GM06990 (cell line): ENCODE measurements at regions not wholly inside any gene's neighbourhood (a gene's known extent, or its start where the extent isn't known, plus 50 kb on each side); places are given as distances from the start of the nearest gene placed in this dataset.

Experiments used
- DNase-seq: peaks from one replicate; pipeline ENCODE4 v3.0.0-alpha.2; 2011; ENCODE audit not compliant: insufficient read length; ENCODE audit errors: extremely low read depth
- H3K27me3 ChIP-seq: replicated peaks from 2 replicates; pipeline ENCODE4 v1.6.0; 2011; ENCODE audit warnings: low read length; ENCODE audit not compliant: control insufficient read depth, insufficient read depth
- H3K36me3 ChIP-seq: 2 replicates; pipeline ENCODE4 v1.5.1; 2011; ENCODE audit warnings: low read length; ENCODE audit not compliant: control insufficient read depth, insufficient read depth
- H3K4me3 ChIP-seq: replicated peaks from 2 replicates; pipeline ENCODE4 v1.5.1; 2011; ENCODE audit warnings: low read depth, mild to moderate bottlenecking, control low read depth, low read length
- TF ChIP-seq, protein P1 (sequence below): IDR thresholded peaks from 2 replicates; pipeline ENCODE4 v1.5.1; 2011; ENCODE audit warnings: low read length, control low read depth, mild to moderate bottlenecking, inconsistent platforms; ENCODE audit not compliant: insufficient read depth, poor library complexity, severe bottlenecking

- H3K4me3 ChIP-seq = no peak overlapping the region
- no peaks in the 10 kb centered on the region for H3K27me3 ChIP-seq
- TF ChIP-seq, protein P1, sequence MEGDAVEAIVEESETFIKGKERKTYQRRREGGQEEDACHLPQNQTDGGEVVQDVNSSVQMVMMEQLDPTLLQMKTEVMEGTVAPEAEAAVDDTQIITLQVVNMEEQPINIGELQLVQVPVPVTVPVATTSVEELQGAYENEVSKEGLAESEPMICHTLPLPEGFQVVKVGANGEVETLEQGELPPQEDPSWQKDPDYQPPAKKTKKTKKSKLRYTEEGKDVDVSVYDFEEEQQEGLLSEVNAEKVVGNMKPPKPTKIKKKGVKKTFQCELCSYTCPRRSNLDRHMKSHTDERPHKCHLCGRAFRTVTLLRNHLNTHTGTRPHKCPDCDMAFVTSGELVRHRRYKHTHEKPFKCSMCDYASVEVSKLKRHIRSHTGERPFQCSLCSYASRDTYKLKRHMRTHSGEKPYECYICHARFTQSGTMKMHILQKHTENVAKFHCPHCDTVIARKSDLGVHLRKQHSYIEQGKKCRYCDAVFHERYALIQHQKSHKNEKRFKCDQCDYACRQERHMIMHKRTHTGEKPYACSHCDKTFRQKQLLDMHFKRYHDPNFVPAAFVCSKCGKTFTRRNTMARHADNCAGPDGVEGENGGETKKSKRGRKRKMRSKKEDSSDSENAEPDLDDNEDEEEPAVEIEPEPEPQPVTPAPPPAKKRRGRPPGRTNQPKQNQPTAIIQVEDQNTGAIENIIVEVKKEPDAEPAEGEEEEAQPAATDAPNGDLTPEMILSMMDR = no peak
- no peaks in the 10 kb centered on the region for H3K36me3 ChIP-seq
- DNase-seq = no peak
Observed at GRCh38 chr2:129678751-129679150, 300.7 kb upstream of the RAB6C start.

- Histone ChIP-seq H3K4me3 (no peak overlapping the region), H3K27me3 (no peaks in the 10 kb centered on the region), H3K36me3 (no peaks in the 10 kb centered on the region)
- DNase-seq = no peak
- TF ChIP-seq, protein P1 = no peak
Observed at GRCh38 chr2:129681788-129682187, 297.7 kb upstream of the RAB6C start.

DNA sequence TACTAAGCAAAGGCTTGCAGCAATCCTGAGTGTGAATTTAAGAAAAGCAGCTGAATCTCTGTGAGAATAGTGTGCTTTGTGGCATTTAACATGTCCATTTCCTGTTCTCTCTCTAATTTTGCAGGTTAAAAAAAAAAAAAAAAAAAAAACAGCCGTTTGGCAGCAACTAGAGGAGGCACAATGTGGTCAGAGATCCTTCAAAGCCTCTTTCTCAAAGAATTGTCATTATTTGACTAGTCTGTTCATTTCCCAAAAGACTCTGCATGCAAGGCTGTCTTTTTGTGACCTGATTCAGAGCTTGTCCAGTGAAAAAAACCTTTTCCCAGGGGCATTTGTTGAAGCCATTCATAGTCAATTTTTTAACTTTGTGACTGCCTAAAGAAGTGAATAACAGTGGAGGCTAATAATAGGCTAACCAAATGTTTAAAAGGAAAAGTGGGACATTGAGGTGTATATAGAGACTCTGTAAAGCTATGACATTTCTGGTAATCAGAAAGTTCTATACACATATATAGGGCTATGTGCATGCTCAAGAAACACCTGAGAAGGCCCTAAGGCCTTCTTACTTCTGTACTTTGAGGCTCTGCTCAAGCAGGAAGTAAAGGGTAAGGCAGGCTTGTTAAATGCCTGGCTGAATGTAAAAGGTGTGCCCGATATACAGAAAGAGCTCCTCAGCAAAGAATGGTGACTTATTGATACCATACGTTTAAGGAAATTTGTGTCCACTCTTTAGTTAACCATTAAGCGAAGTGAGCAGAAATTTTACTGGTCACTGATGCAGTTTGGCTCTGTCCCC is 289.6 kb upstream of the RAB6C start:
- no peak for DNase-seq
- Histone ChIP-seq H3K4me3 (no peak overlapping the region), H3K27me3 (no peaks in the 10 kb centered on the region), H3K36me3 (no peaks in the 10 kb centered on the region)
- TF ChIP-seq, protein P1 = no peak

DNA sequence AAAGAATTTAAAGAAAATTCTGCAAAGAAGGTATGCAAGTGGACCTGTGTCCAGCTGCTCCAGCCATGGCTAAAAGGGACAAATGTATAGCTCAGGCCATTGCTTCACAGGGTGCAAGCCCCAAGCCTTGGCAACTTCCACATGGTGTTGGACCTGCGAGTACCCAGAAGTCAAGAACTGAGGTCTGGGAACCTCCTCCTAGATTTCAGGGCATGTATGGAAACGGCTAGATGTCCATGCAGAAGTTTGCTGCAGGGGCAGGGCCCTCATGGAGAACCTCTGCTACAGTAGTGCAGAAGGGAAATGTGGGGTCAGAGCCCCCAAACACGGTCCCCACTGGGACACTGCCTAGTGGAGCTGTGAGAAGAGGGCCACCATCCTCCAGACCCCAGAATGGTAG is 284.0 kb upstream of the RAB6C start:
- H3K36me3 ChIP-seq = no peaks in the 10 kb centered on the region
- no peak overlapping the region for H3K4me3 ChIP-seq
- no peak for DNase-seq
- TF ChIP-seq, protein P1 = no peak
- no peaks in the 10 kb centered on the region for H3K27me3 ChIP-seq

DNA sequence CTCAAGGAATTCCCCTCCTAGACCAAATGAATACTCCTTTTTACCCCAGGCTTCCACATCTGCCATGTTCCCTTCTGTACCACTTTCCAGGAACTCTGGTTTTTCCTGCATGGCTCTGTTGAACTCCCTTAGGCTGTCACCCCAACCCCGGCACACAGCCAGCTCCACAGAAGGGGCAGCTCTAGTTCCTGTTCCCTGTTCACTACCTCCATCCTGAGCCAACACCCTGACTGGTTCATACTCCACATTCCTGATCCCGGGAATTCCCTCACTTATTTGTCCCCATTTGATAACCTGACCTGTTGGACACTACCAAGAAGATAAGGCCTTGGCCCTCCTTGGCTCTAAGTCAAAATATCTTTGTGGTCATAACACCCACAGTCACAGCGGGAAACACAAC is 280.9 kb upstream of the RAB6C start:
- no peaks in the 10 kb centered on the region for H3K27me3 ChIP-seq
- no peak overlapping the region for H3K4me3 ChIP-seq
- H3K36me3 ChIP-seq = no peaks in the 10 kb centered on the region
- TF ChIP-seq, protein P1 = no peak
- DNase-seq = no peak
